Breast epithelium (tissue), 3 donors: ENCODE measurements at regions not wholly inside any gene's neighbourhood (a gene's known extent, or its start where the extent isn't known, plus 50 kb on each side); places are given as distances from the start of the nearest gene placed in this dataset.

ENCODE experiments used
- POLR2A ChIP-seq: fragments of 450-650 bp; IDR thresholded peaks from one replicate; pipeline ENCODE4 v1.6.1; 2016; ENCODE audit warnings: antibody characterized with exemption, mild to moderate bottlenecking, moderate library complexity
- POLR2AphosphoS5 ChIP-seq, 3 donors: sonication (generic); formaldehyde crosslinking; IDR thresholded peaks; one replicate each; pipeline ENCODE4 v1.6.1; 2017; ENCODE audit warnings: antibody characterized with exemption in 3 of 3
- TF ChIP-seq, protein P1 (sequence below), 3 donors: fragments of 450-650 bp; IDR thresholded peaks; one replicate each; pipeline ENCODE4 v1.5.1; 2016 to 2017; ENCODE audit warnings: antibody characterized with exemption in 3 of 3, mild to moderate bottlenecking in 3 of 3, moderate library complexity in 3 of 3

DNA sequence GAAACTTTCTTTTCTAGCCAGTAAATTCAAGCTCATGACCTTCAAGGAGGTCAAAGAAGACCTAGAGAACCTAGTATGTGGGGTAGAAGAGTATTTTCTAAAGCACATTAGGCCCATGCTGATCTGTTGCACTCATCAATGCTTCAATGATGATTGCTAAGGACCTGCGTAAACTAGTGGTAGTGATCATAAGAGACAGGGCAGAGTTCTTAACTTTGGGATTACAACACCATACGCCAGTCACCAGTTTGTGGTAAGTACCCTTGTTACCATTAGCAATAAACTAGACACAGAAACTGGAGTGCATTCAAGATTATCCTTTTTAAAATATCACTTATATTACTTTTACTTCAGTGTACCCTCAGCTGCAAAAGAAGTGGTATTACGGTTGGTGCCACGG, 490.3 kb downstream of the BUD13 start:
- no peak for TF ChIP-seq POLR2A
- TF ChIP-seq, protein P1, sequence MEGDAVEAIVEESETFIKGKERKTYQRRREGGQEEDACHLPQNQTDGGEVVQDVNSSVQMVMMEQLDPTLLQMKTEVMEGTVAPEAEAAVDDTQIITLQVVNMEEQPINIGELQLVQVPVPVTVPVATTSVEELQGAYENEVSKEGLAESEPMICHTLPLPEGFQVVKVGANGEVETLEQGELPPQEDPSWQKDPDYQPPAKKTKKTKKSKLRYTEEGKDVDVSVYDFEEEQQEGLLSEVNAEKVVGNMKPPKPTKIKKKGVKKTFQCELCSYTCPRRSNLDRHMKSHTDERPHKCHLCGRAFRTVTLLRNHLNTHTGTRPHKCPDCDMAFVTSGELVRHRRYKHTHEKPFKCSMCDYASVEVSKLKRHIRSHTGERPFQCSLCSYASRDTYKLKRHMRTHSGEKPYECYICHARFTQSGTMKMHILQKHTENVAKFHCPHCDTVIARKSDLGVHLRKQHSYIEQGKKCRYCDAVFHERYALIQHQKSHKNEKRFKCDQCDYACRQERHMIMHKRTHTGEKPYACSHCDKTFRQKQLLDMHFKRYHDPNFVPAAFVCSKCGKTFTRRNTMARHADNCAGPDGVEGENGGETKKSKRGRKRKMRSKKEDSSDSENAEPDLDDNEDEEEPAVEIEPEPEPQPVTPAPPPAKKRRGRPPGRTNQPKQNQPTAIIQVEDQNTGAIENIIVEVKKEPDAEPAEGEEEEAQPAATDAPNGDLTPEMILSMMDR (IDR thresholded peaks at IDR 0.05) = no peak
- TF ChIP-seq POLR2AphosphoS5 (IDR thresholded peaks at IDR 0.05) = no peak
